HS-27A (cell line): ENCODE measurements at regions not wholly inside any gene's neighbourhood (a gene's known extent, or its start where the extent isn't known, plus 50 kb on each side); places are given as distances from the start of the nearest gene placed in this dataset.
A peak's percentile ranks its signal among the peaks of the same experiment; 100 is the strongest.
"Not testable (repeated sequence)": the region's sequence is repeated elsewhere in the genome, so short reads cannot be mapped to it uniquely, and the experiment has no call there.

Experiments used
- DNase-seq: peaks from one replicate; pipeline ENCODE4 v3.0.0-alpha.2; 2012; ENCODE audit warnings: low read depth, missing footprints

DNA sequence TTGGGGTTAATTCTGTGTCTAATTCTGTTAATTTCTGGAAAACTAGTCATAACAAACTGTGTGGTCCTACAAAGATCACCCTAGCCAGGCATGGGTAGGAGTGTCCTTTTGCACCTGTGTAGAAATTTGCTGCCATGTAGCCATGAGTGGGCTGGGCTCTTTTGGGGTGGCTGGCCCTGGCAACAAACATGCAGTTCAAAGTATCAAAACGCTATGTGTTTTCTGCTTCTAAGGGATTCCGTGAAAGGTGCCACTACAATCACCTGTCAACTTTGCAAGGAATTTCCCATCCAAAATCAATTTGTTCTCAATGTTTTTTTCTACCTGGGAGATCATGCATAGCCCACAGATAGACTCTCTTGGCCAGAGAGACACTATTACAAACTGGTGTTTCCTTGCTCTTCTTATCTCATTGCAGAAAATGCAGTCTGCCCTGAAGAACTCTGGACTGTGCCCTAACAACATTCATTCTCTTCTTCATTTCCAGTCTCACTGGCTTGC, 537.7 kb upstream of the ID2 start:
- DNase-seq: no peak

DNA sequence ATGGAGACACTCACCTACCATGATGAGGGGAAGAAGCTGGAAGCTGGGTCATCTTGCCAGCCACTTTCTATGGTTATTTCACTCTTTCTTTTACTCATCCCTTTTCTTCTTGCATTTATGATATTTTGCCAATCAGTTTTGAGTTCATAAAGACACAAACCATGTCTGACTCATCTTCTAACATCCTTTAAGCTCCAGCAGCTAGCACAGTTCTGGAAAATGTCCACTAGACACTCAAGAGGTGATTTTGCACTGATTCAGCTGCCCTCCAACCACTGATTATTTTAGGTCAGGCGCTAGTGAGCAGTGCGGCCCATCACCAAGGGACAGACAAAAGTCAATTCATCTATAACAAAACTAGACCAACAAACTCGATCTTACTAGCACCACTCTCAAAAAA, 537.1 kb upstream of the ID2 start:
- no peak for DNase-seq

DNA sequence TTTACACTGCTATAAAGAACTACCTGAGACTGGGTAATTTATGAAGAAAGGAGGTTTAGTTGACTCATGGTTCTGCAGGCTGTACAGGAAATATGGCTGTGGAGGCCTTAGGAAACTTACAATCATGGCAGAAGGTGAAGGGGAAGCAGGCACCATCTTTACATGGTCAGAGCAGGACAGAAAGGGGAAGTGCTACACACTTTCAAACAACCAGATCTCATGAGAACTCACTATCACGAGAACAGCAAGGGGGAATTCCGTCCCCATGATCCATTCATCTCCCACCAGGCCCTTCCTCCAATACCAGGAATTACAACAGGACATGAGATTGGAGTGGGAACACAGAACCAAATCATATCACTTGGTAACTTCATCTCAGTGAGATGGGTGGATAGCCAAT, 536.5 kb upstream of the ID2 start:
- not testable (repeated sequence) for DNase-seq

DNA sequence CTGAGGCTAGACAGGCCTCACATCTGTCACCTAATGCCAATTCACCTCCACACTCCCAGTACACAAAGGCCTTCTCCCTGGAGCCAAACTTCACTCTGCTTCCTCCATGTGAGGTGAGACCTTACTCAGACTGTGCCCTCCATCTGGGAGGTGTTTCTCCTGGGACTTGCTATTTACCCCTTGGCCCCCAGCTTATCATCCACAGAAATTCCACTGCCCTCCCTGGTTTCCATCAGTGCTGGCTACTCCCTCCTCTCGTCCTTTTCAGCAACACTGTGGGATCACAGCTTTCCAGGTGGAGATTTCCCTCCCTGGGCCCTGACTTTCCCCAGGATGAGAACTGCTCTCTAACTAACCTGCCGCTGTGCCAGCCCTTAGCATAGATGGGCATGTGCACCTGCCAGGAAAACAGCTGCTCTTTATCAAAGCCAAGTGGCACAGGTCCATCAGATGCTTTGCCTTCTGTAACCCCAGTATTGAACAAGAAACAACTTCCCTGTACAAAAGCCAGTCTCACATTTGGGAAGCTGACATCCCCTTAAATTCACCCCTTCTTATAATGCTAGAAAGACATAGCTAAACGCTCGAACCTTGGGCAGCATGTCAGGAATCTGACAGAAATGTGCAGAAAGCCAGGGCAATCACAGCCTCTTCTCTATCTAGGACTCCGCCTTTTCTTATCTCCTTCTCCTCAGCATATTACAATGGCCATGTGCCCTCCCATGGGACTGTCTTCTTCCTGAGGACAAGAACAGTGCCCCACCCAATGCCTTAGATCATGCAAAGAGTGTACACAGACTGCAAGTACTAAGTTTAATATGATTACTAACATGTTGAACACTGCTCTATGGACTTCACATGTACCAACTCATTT, 535.5 kb upstream of the ID2 start:
- no peak for DNase-seq

DNA sequence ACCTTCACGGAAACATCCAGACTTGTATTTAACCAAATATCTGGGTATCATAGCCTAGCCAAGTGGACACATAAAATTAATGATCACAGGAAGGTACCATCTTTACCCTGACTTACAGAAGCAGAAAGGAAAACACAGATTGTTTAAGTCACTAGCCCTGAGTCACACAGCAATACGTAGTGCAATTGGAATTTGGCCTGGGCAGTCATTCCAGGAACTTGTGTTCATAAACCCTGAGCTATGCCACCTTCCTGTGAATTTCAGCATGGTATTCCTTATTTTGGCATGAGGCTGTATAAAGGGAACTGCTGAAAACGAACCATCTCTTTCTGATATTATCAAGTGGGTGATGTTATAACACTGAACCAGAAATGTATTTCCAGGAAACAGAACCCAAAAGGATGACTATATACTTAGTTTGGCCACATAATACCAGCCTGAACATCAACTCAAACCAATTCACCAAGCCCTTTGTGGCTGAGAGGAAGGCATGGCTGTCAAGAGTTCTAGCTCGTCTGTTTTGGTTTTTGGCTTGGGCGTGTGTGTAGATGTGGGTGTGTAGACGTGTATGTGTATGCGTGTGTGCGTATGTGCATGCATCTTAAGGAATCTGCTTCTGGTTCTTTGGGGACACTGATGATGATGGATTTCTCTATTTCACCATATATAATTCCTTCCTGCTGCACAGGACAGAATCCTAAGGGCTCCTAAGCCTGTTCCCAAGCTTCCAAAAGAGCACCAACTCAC, 533.4 kb upstream of the ID2 start:
- peak; percentile 61 for DNase-seq

DNA sequence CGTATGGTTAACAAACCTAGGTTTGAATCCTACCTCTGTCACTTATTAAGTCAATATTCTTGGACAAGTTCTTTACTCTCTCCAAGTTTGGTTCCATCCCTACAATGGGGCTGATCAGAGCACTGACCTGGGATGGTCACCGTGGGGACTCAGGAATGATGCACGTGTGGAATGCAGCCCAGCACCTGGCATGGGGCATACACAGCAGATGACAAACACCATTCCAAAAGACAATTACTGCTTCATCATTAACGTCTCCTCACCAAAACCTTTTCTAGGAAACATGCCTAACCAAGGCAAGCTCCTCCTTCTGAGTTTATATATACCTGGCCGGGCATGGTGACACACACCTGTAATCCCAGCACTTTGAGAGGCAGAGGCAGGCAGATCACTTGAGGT, 532.9 kb upstream of the ID2 start:
- no peak for DNase-seq

DNA sequence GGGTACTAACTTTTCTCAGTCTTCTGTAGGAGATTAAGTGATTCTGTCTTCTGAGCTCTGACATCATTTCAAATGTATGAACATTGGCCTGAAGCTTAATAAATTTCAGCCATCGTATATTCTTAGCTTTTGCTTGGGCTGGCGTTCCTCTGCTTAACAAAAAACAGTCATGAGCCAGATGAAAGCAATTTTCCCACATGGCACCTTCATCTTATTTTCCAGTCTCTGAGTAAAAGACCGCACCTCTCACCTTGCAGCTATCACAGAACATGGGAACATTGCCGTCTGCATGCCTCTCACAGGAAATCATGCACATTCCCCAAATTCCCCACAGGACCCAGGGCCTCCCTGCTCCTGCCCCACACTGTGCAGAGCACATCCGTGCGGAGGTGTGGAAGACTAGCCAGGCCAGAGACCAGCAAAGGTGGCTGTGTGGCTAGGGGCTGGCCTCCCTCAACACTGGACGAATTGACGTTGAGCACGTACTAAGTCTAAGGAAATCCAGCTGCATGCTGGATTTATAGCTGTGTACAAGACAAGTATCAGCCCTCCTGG, 531.8 kb upstream of the ID2 start:
- no peak for DNase-seq

DNA sequence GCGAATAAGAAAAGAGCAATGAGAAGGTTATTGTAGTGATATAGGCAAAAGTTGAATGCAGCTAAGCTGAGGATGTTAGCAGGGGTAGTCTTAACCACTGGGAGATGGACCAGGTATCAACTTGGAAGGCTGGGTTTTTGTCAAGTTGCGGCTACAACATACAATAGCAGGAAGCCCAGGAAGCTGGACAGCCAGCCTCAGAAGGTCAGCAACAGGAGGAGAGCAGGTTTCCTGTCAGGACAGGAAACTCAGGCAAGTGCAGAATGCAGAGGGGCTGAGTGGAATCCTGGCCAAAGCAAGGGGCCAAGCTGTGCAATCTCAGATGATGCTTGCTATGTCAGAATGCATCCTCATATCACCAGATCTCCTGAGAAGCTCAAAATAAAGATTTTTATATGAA, 530.0 kb upstream of the ID2 start:
- DNase-seq: no peak

DNA sequence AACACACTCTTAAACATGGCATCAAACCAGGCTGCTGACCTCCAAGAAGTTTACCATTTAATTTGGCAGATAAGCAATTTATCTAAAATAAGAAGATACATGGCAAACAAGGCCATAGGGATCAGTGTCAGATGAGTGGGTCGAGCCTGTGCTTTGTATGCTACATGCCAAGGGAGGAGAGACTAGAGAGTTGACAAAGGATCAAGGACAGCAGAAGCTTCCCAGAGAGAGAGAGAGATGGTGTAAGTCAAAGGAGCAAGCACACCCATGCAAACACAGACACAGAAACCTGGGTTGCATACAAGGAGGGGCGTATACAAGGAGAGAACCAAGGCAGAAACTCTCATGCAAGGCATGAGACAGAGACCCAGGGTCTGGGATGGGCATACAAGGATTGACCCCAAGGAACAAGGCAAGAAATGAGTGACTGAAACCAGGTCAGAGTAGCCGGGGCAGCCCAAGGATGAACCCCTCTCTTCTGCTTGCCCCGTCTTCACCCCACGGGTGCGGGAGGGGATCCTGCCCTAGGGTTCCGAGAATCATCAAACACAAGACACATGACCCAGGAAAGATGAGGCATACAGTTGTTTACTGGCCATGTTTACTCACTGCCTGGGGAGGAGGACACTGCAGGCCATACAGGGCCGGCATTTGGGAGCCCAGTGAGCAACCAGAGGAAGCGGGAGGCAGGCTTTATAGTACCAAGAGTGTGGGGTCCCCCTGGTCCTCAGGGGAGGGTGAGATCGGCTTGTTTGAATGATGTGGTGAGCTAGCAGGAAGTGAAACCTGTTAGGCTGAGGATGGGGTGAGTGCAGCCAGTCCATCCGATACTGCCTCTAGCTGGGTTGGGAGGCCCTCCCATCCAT, 529.2 kb upstream of the ID2 start:
- DNase-seq: no peak

DNA sequence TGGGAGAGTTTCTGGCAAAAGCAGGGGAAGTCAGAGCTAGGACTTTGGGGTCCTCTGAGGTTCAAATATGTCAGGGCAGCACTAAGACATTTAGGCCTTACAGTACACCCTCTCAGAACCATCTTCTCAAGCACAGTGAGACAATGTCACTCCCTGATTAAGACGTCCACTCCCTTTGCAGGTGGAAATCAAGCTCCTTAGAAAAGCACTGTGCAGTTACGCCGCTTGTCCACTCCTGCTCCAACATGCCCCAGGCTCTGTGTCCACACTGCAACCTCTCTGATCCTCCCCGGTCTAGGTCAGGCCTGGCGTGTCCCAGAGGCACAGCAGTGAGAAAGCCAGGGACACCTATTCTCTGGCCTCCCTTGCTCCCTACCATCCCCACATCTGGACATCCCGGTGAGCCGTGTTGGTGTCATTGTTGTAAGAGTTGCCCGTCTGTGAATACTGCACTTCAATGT, 528.6 kb upstream of the ID2 start:
- DNase-seq: no peak

DNA sequence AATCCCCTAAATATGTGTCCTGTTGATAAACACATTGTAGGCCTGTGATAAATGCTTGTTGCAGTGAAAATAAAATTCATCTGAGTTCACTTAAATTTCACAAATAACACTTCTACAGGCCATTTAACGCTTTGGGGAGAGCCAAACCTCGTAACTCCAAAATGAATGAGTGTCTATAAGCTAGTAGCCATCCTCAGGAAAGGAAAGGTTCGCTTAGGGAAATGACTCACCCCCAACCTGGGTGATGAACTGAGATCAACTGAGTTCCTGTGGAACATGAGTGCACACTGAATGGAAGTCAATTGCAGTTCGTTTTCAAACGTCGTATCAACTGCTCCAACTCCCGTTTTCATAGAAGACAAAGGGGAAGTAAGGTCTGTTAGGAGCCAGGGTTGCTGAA, 527.6 kb upstream of the ID2 start:
- DNase-seq: no peak

DNA sequence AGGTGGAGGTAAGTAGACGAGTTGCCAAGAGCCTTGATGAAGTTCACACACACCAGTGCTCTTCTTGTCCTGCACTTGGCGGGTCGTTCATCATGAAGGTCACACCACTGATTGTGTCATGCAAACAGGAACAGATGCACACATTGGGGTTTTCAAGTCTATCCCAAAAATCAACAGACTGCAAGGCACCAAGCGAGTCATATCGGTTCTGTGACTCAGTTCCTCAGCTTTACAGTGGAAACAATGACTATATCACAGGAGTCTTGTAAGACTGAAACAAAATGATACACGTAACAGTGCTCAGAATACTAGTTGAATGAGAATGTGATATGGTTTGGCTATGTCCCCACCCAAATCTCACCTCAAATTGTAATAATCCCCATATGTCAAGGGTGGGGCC, 526.9 kb upstream of the ID2 start:
- DNase-seq: no peak

DNA sequence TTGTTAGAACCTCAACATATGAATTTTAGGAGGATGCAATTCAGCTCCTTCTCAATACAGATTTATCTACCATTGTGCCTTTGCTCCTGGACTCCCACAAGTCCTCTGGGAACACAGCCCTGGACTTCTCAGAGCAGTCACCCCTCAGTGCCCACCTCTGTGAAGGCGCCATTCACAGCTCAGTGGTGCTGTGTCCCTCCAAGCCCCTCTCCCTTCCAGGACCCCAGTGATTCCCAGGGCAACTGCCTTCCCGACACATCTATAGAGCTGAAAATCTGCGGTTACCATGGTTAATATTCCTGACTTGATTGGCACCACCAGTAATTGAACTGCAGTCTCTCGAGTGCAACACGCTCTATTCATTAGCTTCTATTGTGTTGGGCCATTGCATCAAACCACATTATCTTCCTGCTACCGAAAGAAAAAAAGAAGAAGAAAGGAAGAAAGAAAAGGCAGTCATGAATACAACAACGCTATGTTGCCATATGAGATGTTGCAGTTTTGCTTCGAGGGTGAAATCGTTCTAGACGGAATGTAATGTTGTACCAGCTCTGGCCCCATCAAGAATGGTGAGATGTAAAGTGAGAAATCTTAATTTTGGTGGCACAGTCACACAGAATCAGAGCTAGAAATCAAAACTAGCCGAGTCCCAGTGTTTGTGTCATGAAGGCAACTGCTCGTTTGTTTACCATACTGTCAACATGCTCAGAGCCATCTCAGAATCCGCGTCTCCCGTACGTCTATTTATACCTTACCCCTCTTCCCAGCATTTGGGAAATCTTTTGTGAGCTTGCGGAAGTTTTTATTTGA, 524.0 kb upstream of the ID2 start:
- no peak for DNase-seq

DNA sequence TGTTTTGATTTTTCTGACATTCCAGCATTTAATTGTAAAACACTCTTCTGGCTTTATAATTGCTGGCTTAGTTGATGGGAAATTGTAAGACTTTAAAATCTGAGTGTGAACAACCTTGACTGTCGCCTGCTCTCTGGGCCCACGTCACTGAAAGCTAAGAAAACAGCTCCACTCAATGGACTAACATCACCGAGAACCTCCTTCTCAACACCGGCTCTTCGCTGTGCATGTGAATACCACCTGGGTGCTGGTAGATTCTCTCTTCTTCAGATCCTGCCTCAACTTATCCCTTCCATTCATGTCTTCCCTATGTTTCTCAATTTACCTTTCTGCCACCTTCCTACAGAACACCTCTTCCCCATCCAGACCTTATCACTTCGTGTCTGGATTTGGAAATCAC, 523.1 kb upstream of the ID2 start:
- no peak for DNase-seq

DNA sequence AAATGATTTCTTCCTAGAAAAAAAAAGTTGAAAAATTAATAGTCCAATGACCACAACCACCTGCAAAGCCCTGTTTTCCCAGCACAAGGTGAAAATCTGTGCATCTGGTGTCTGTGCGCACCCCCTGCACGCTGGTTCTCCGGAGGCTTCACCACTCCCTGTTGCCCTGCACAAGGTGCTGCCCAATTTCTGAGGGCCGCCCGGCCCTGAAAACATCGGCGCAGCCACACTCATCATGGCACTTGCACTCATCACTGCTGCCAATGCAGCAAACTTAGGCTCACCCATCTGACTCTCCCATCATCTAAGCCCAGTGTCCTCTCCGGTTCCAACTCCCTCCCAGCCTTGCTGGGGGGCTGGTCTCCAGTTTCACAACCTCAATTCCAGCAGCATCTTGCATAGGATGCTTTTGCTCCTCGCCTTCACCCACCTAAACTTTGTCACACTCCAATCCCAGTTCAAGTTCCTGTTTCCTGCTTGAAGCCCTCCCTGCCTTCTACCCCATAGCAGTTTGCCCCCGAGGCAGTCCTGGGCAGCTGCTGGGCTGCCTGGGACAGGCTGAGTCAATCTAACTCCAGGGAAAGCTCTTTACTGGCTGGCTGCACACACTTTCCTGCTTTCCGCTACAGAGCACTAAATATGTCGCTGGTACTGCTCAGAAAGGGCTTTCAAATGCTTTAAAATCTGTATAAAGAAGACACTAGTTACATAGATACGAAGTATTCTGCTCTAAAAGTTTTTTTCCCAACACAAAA, 522.5 kb upstream of the ID2 start:
- no peak for DNase-seq

DNA sequence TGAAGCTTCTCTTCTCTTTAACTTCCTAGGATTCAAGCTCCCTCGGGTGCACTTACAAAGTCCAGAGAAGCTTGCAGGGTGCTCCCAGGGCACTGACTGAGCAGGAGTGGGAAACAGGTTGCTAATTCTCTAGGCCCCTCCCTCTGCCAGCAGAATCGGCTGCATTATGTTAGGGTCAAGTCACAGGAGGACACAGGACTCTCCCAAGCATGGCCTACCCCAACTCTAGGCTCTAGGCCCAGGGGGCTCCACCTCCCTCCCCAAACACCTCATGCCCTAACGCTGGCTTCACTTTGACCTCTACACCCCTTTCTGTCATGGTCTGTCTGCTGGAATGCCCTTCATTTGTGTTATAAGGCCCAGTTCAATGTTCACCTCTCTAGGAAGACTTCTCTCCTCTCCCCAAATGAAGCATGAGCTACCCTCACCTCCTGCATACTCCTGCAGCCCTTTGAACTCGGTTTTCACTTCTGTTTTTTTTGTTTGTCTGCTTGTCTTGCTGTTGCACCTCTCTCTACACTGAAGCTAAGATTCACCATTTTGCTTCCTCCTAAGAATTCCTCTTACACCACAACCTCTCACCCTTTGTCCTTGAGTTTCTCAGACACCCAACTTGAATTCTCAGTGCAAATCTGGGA, 521.8 kb upstream of the ID2 start:
- no peak for DNase-seq

DNA sequence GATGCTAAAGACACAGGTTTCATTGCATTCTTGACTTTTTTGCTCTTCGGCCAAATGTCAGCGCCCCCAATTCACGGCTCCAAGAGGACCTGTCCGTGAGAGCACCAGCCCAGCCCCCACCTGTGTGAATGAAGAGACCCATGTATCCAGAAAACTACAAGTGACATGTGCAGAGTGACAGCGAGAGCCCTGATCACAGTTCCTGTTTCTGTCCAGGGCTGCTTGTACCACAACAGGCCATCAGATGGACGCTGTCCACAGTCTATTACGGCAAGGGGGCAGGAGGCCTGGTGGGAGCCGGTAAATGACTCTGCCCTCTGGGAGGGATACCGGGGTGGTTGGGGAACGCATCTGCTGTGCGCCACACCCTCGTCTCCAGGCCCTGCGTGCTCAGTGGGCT, 520.9 kb upstream of the ID2 start:
- DNase-seq: no peak

DNA sequence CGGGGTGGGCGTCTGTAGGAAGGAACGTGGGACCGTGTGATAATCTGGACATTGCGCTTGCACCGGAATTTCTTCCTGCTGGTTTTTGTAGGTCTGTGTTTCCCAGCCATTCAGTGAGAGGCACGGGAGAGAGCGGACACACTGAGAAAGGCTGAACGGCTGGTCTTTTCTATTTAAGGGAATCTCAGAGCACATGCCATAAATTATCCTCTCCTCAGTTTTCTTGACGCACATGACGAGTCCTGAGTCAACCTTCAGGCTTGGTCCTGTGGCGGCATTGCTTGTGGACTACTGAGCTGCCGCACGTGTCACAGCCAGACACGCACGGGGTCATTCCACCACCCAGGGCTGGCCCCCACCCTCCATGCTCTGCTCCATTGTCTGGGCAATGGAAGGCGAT, 519.3 kb upstream of the ID2 start:
- no peak for DNase-seq

DNA sequence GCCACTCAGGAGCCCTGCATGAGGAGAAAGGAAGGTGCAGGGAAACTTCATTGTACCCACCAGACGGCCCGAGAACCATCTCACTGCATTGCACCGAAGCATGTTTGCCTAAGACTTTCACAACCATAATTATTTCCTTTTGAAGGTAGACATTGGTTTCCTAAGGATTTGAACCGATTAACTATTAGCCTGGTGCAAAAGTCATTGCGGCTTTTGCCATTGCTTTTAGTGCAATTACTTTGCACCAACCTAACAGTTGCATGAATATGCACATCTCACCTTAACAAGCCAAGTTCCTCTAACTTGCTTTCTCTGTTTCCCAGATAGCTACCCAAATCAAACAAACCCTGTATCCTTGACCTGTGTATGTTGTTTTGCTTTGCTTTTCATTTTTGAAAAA, 516.3 kb upstream of the ID2 start:
- no peak for DNase-seq
